Fibroblast of skin of left quadriceps (primary cell): ENCODE measurements at regions not wholly inside any gene's neighbourhood (a gene's known extent, or its start where the extent isn't known, plus 50 kb on each side); places are given as distances from the start of the nearest gene placed in this dataset.
"Not testable (repeated sequence)": the region's sequence is repeated elsewhere in the genome, so short reads cannot be mapped to it uniquely, and the experiment has no call there.

ENCODE experiments used
- DNase-seq, 2 experiments: peaks; one replicate each; pipeline ENCODE4 v3.0.0-alpha.2; 2013; ENCODE audit warnings: low read depth in 2 of 2

- no peak for DNase-seq
Observed at GRCh38 chr2:62334440-62335058, 138.6 kb downstream of the B3GNT2 start.

- DNase-seq: no peak
Observed at GRCh38 chr2:62334009-62334408, 138.1 kb downstream of the B3GNT2 start.

GRCh38 chr2:62330959-62331358 lies 135.0 kb downstream of the B3GNT2 start:
- DNase-seq: no peak

GRCh38 chr2:62329797-62330196 lies 133.9 kb downstream of the B3GNT2 start:
- no peak for DNase-seq

GRCh38 chr2:62326735-62327134 lies 130.8 kb downstream of the B3GNT2 start:
- no peak for DNase-seq

- no peak for DNase-seq
Observed at GRCh38 chr2:62325398-62325797, 129.5 kb downstream of the B3GNT2 start.

GRCh38 chr2:62321380-62322289 lies 125.7 kb downstream of the B3GNT2 start:
- no peak for DNase-seq

- no peak for DNase-seq
Observed at GRCh38 chr2:62320657-62321357, 124.9 kb downstream of the B3GNT2 start.

GRCh38 chr2:62320137-62320536 lies 124.2 kb downstream of the B3GNT2 start:
- DNase-seq: not testable (repeated sequence)

GRCh38 chr2:62319070-62319469 lies 123.2 kb downstream of the B3GNT2 start:
- DNase-seq: no peak

GRCh38 chr2:62315476-62315875 lies 119.6 kb downstream of the B3GNT2 start:
- no peak for DNase-seq

GRCh38 chr2:62314291-62314690 lies 118.4 kb downstream of the B3GNT2 start:
- no peak for DNase-seq

- no peak for DNase-seq
Observed at GRCh38 chr2:62313449-62314227, 117.7 kb downstream of the B3GNT2 start.

- DNase-seq: no peak
Observed at GRCh38 chr2:62309465-62310091, 113.7 kb downstream of the B3GNT2 start.

- no peak for DNase-seq
Observed at GRCh38 chr2:62309081-62309464, 113.2 kb downstream of the B3GNT2 start.

- no peak for DNase-seq
Observed at GRCh38 chr2:62307469-62308389, 111.8 kb downstream of the B3GNT2 start.

GRCh38 chr2:62306751-62307468 lies 111.0 kb downstream of the B3GNT2 start:
- no peak for DNase-seq

- DNase-seq: no peak
Observed at GRCh38 chr2:62305421-62306176, 109.7 kb downstream of the B3GNT2 start.
